HG02885 (cell line): ENCODE measurements at regions not wholly inside any gene's neighbourhood (a gene's known extent, or its start where the extent isn't known, plus 50 kb on each side); places are given as distances from the start of the nearest gene placed in this dataset.
A peak's percentile ranks its signal among the peaks of the same experiment; 100 is the strongest.
"Not testable (repeated sequence)": the region's sequence is repeated elsewhere in the genome, so short reads cannot be mapped to it uniquely, and the experiment has no call there.

ENCODE experiments used
- ATAC-seq: cut with Tn5 transposase; IDR thresholded peaks from one replicate; pipeline ENCODE4 v1.9.1; 2021; ENCODE audit warnings: mild to moderate bottlenecking; ENCODE audit not compliant: unreplicated experiment, poor library complexity

- not testable (repeated sequence) for ATAC-seq
Observed at GRCh38 chr15:77883012-77883411, 194.5 kb downstream of the TBC1D2B start.

- no peak for ATAC-seq
Observed at GRCh38 chr15:77881950-77882349, 195.6 kb downstream of the TBC1D2B start.

- not testable (repeated sequence) for ATAC-seq
Observed at GRCh38 chr15:77881535-77881934, 196.0 kb downstream of the TBC1D2B start.

GRCh38 chr15:77879466-77879865, 198.0 kb downstream of the TBC1D2B start:
- not testable (repeated sequence) for ATAC-seq

GRCh38 chr15:77877869-77878577, 199.5 kb downstream of the TBC1D2B start:
- ATAC-seq = no peak

GRCh38 chr15:77876107-77876820, 201.2 kb downstream of the TBC1D2B start:
- ATAC-seq = not testable (repeated sequence)

- not testable (repeated sequence) for ATAC-seq
Observed at GRCh38 chr15:77875066-77875721, 202.3 kb downstream of the TBC1D2B start.

GRCh38 chr15:77874063-77874462, 203.4 kb downstream of the TBC1D2B start:
- ATAC-seq = no peak

- ATAC-seq = not testable (repeated sequence)
Observed at GRCh38 chr15:77872521-77873425, 204.7 kb downstream of the TBC1D2B start.

- no peak for ATAC-seq
Observed at GRCh38 chr15:77871852-77872371, 205.6 kb downstream of the TBC1D2B start.

GRCh38 chr15:77870195-77871065, 207.1 kb downstream of the TBC1D2B start:
- ATAC-seq = peak; percentile 58

- ATAC-seq = no peak
Observed at GRCh38 chr15:77869021-77869895, 208.3 kb downstream of the TBC1D2B start.

GRCh38 chr15:77868048-77868629, 209.4 kb downstream of the TBC1D2B start:
- not testable (repeated sequence) for ATAC-seq

GRCh38 chr15:77867266-77868047, 210.1 kb downstream of the TBC1D2B start:
- no peak for ATAC-seq

GRCh38 chr15:77866596-77867125, 210.8 kb downstream of the TBC1D2B start:
- ATAC-seq = no peak

- ATAC-seq = no peak
Observed at GRCh38 chr15:77866186-77866585, 211.3 kb downstream of the TBC1D2B start.

- ATAC-seq = no peak
Observed at GRCh38 chr15:77865701-77866100, 211.8 kb downstream of the TBC1D2B start.
